B cell (primary cell): ENCODE measurements at regions not wholly inside any gene's neighbourhood (a gene's known extent, or its start where the extent isn't known, plus 50 kb on each side); places are given as distances from the start of the nearest gene placed in this dataset.

ENCODE experiments used
- CTCF ChIP-seq: fragments of 200-600 bp; IDR thresholded peaks from one replicate; pipeline ENCODE4 v1.8.0; 2022; ENCODE audit warnings: antibody characterized with exemption, mild to moderate bottlenecking
- EZH2 ChIP-seq: IDR thresholded peaks from 2 replicates; pipeline ENCODE4 v1.6.1; 2012; ENCODE audit warnings: borderline replicate concordance, low read depth, mild to moderate bottlenecking, moderate library complexity, low read length; ENCODE audit not compliant: insufficient read depth, poor library complexity, severe bottlenecking

GRCh38 chr3:61378311-61378710, 127.1 kb upstream of the FHIT start:
- no peak for TF ChIP-seq CTCF
- TF ChIP-seq EZH2: no peak
